ENCODE measurements at regions not wholly inside any gene's neighbourhood (a gene's known extent, or its start where the extent isn't known, plus 50 kb on each side); places are given as distances from the start of the nearest gene placed in this dataset.

DNA sequence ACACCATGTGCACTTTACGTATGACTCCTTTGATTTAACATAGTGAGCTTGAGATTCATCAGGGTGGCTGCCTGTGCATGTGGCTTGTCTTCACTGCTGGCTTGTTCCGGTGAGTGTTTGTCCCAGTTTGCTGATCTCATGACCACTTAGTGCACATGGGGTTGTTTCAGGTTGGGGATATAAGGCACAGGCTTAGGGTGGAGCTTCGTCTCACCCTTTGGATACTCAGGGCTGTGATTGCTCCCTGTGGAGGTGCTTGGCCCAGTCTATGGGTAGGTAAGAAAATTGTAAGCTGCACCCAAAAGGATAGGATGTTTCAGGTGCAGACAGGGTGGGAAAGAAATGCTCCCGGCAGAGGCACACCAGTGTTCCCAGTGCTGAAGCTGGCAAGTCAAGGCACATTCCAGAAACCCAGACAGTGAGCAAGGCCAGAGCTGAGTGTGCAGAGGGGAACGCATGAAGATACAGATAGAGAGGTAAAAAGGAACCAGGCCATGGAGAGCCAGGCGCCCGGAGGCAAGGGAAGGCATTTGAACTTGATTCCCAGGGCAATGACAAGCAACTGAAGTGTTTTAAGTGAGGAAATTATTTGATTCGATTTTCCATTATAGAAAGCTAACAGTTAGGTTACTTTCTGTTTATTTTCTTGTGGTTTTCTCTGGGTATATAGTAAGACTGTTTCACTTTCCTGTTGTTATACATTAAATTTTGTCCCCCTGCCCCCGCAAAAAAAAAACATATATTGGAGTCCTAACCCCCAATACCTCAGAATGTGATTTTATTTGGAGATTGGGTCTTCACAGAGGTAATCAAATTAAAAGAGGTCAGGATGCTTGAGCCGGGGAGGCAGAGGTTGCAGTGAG, 289.8 kb upstream of the KLF6 start:
- peak; percentile 58 for DNase-seq (ENCODE audit: low spot score)

DNA sequence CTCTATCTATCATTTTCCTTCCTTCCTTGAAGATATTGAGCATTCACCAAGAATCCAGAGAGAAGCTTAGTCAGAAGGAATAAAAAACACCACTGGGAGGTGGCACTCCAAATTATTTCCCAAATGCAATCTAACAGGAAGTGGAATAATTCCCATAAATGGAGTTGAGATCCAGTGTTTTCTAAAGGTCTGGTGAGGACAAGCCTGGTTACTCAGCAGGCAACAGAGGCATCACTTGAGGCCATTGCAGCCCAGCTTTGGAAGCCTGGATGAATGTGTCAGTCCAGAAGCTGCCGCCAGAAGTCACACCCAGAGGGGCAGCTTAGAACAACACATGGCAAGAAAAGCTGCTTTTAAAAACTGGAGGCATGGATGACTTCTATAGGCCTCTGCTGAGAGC, 288.9 kb upstream of the KLF6 start:
- no peak for DNase-seq (ENCODE audit: low spot score)

DNA sequence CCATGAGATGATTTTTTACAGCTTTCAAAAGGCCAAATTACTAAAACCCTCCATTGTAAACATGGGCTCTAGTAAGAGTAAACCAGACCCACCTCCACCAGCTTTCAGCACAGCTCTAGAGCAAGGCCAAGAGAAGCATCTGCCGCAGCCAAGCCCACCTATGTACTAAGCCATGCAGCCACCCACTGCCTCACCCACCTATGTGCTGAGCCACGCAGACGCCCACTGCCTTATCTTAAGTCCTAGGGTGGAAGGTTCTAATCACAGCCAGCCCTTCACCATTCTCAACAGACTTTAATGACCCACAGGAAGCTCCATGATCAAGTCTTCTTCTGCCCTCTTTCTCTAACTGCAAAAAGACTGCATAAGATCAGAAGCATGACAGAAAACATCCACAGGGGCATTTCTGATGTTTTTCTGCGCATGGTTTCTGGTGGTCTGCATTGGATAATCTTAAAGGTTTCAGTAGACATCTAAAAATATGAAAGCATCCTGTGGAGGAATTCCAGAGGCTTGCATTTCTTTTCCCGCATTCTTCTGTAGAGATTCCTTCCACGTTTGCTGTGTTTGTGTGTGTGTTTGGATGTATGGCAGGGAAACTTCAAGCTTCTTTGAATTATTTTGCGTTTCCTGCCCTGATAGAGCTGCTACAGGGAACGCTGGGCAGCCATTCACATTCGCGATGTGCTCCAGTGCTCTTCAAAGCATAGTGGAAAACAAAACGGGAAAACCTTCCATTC, 286.1 kb upstream of the KLF6 start:
- no peak for DNase-seq (ENCODE audit: low spot score)

DNA sequence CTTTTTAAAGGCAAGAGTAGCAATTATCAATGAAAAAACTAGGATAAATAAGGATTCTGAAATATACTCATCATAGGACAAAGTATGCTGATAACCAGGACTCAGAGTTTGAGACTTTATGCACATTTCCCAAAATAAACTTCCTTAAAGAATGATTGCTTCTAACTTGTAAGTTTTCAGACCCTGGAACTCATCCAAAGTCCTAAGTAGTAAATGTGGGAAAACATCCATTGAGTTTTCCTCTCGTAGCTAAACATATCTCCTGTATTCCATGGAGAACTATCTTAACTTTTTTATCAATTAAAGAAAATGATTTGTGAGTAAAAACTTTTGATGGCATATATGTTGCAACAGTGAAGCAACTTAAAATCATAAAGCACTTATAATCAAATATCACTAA, 285.2 kb upstream of the KLF6 start:
- no peak for DNase-seq (ENCODE audit: low spot score)

DNA sequence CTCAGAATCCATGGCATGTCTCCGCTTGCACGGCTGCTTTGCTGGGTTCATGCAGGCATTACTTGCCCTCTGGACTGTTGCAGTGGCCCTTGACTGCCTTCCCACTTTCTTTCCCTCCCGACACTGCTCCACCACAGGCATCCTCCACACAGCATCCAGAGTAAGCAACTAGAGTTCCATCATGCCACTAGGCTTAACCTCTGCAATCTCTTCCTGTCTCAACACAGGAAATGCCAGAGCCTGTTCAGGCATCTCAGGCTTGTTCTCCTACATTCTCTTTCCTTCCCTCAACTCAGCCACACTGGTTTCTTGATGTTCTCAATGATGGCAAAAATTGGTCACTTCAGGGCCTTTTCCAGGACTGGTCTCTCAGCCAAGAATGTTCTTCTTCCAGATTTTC, 284.5 kb upstream of the KLF6 start:
- DNase-seq (ENCODE audit: low spot score) = no peak

DNA sequence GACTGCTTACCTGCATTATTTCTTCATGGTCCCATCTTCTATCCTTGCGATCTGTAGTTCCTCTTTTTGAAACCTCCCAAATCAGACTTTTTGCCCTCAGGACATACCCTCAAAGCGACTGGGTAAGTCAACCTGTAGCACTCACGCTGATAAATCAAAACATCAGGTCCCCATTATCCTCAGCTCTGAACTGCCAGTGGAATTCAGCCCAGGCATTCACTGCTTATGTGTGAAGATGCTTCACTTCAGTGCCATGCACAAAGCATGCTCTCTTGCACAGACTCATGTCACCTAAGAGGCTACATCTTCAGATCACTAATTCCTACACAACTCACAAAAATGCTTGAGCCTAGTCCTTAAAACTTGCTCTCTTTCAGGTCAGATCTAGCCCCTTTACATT, 283.6 kb upstream of the KLF6 start:
- DNase-seq (ENCODE audit: low spot score) = no peak

DNA sequence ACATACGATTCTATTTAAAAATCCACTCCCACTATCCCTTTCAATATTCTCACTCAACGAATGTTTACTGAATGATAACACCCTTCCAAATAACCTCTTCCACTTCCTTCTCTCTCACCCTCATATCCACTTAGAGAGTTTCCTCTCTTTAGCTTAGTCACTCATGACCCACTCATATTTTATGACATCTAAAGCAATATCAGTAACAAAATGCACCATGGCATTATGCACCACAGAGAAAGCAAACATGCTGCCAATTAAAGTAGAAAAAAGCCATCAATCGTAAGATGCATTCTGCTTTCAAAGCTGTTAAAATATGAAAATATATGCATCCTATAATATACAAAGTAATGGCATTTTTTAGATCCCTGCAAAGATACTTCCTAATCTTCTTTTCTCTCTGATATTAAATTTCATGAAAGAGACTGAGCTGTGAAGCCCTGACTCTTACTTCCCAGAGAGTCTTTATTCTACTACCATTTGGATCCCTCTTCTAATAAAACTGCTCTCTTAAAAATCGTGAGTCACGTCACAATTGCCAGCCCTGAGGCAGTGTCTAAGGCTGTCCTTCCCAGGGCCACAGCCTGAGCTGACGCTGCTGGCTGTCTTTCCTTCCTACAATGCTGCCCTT, 283.0 kb upstream of the KLF6 start:
- DNase-seq (ENCODE audit: low spot score) = no peak

DNA sequence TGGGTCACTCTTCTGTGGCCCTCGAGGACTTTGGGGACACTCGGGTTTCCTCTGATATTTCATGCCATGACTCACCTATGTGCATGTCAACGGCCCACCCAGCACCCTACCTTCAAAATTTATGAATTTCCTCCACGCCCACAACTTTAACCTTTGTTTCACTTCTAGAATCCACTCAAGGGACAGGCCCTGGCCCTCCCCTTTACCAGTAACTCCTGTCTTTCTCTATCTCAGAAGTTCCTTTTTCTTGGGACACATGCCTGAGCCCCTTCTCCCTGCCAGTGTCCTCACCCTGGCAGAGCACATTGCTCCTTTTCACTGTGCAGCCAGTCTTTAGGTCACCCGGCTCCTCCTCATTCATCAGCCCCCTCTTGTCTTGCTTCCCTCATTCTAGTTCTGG, 282.5 kb upstream of the KLF6 start:
- DNase-seq (ENCODE audit: low spot score) = peak; percentile 34

DNA sequence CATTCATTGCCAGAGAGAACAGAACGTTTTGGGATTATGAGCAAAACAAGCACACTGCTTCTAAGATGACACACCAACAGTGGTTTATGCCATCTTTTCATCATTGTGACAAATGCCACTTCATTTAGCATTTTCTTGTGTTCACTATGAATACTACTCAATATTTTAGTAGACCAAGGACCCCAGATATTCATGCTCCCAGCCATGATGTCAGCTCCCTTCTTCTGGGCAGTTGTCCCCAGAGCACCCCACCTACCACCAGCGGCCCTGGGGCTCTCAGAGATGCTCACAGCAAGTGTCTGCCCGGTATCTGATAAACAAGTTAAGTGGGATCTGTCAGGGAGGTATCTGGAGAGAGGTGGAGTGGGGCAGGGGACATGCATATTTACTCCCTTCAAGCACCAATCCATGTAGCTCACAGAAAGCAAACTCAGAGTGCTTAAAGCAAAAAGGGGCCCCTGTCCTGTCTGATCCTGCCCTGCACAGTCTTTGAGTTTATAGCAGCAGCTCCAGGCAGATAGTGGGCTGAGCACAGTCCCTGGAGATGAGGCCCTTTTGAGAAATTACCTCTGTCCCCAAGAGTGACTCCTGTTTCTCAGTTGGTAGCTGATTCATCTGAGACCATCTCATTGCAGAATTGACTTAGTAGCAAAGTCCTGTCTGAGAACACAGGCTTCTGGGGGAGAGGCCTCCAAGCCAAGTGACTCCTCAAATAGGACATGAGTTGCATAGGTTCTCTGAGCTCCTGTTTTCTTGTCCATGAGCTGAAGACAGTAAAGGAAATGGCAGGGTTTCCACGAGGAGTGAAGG, 281.8 kb upstream of the KLF6 start:
- no peak for DNase-seq (ENCODE audit: low spot score)

DNA sequence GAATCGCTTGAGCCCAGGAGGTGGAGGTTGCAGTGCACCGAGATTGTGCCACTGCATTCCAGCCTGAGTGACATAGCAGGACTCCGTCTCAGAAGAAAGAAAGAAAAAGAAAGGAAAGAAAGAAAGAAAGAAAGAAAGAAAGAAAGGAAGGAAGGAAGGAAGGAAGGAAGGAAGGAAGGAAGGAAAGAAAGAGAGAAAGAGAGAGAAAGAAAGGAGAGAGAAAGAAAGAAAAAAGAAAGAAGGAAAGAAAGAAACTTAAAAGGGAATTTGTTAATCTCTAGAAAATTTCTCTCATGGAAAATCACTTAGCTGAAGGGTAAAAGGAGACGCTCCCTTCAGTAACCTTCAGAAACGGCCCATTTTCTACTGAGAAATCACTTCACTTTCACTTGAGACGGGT, 279.5 kb upstream of the KLF6 start:
- no peak for DNase-seq (ENCODE audit: low spot score)

DNA sequence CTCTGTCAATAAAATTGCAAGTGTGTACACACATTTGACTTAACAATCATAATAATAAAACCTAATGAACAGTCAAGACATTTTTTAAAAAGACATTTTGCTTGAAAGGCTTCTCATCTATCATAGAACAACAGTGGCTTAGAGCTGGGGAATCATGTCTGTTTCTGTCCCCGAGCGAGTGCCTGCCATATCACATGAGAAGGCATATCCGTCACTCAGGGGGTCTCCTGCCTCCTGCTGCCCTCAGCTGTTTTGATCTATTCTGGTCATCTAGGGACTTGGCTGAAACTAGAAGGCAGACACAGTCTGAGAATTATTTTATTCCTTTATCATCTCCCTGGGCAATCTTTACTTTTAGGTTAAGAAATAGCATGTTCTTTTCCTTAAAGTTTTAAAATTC, 278.7 kb upstream of the KLF6 start:
- no peak for DNase-seq (ENCODE audit: low spot score)

DNA sequence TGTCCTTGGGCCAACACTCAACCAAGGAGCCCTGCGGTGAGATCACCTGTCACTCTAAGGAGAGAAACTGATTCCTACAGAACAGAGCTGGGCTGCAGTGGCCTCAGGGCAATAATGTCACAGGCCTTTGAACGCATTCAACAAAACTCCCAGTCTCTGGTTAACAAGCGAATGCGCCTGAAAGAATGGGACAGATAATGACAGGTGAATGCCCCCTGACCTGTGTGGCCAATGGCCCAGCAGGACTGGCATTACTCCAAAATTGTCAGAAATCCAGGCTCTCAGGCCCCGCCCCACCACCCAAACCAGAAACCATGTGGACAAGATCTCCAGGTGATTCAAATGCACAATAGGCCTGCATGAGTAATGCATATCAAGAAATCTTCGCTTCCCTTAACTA, 277.7 kb upstream of the KLF6 start:
- no peak for DNase-seq (ENCODE audit: low spot score)

DNA sequence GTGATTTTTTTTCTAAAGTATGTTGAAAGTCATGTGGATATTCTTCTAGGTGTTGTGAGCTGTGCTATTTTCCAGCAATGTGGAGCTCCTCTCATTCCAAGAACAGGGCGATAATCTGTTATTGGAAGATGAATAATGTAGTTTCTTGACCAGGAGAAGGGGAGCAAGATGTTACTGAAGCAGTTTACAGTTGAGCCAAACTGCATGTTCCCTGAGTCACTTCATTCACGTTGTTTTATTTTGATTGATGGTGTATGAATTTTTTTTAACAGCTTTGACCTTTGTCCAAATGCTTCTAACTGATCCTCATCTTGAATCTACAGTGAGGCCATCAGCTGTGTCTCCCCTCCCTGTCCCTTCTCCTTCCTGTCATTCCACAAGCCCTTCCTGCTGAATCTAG, 277.1 kb upstream of the KLF6 start:
- no peak for DNase-seq (ENCODE audit: low spot score)

DNA sequence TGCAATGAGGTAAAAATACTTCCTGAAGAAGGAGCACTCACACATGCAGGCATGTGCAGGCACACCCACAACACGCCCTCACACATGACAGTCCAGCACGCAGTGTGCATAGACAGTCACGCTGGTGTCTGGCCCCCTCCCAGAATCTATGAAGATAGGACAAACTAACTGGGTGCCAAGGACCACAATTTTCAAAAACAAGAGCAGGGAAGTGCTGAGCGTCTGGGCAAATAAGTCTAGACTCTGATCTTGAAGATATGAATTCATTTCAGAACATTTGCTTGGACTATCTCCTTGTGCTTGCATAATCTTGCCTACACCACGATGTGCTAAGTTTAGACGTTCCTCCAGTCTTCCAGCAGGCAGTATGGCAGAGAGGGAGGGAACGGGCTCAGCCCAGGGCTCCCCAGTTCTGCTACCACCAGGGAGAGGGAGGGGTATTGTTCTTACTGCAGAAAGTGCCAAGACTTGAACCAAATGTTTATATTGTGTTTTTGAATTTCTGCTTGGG, 276.5 kb upstream of the KLF6 start:
- DNase-seq (ENCODE audit: low spot score) = no peak

DNA sequence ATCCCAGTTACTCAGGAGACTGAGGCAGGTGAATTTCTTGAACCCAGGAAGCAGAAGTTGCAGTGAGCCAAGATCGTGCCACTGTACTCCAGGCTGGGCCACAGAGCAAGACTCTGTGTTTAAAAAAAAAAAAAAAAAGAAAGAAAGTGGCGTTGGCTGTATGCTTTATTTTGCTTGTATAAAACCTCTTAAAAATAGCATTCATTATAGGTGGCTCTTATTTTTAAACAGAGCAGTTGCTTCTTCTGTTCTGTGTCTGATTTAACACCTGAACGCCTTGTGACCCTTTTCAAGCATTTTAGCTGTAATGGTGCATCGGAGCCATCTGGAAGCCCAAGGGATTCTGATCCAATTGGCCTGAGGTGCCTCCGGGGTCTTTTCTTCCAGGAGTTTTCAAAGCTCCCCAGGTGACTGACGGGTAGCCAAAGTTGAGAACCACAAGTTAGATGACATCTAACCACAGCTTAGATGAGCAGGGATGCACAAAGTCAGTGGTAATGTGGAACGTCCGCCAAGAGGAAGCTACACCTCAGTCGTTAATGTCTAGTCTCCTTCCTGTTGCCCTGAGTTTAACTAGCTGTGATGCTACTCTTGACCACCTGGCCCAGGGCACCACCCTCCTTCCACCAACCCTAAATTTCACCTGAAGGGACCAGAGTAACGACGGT, 274.6 kb upstream of the KLF6 start:
- DNase-seq (ENCODE audit: low spot score) = peak; percentile 56

DNA sequence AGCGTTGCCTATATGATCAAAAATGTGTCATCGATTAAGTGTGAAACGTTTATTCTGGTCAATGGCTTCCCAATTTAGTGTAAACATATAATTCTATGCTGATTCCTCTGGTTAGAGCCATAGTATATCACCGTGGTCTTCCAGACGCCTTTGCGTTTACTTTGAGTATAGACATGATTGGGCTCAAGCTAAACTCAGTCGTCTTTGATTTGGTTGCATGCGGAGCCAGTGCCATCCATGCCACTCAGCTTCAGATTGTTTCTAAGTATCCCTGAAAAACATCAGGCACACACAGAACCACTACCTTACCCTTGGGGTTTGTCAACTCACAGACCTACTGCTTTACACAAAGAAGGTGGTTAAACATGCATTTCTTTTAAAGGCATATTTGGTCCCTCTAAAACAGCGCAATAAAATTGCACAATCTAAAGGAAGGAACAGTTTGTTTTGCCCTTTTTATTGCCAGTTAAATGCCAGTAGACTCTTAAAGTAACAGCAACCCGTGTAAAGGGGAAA, 273.6 kb upstream of the KLF6 start:
- DNase-seq (ENCODE audit: low spot score) = no peak

DNA sequence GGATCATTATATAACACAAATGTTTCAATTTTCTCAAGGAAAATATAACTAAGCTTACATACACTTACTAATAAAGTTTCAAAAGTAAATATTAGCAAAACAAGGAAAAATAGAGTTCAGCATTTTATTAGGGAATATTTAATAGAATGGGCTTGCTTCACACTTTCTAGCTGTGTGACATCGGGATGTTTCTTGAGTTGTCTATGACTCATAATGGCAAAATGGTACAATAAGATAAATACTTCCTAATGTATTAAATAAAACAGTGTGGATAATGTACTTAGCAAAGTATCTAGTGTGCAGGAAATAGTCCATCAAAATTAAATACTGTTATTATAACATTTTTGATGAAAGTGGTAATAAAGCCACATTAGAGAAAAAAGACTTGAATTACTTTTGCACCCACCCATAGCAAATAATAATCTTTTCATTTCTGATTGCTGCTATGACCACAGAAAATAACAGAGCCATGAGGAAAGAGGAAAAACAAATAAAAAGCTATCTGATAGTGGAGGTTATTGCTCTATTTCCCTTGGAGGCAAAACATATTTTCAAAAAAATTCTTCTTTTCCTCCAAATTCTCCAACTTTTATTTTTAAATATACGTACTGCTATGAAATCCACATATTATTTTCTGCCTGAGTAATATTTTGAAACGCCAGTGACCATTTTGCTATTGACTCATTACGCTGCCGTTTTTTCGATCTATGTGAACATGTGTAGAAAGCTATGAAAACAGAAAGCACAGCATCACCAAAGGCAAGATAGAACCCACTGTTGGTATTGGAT, 272.9 kb upstream of the KLF6 start:
- DNase-seq (ENCODE audit: low spot score) = no peak

DNA sequence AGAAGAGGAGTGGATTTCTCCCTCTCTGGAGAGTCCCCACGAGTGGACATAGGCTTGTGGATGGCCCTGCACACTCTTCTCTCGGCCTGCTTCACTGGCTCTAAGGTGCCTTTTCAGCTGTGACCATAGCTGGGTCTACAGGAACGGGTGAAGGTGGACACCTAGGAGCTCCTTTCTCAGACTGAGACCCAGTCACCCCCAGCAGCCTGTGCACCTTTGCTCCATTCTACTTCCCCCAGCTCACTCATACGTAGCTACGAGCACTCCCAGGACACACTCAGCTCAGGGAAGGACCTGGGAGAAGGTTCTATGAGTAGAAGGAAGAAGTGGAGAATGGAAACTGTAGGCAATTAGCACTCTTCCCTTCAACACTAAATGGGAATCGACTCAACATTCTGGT, 272.0 kb upstream of the KLF6 start:
- DNase-seq (ENCODE audit: low spot score) = no peak

DNA sequence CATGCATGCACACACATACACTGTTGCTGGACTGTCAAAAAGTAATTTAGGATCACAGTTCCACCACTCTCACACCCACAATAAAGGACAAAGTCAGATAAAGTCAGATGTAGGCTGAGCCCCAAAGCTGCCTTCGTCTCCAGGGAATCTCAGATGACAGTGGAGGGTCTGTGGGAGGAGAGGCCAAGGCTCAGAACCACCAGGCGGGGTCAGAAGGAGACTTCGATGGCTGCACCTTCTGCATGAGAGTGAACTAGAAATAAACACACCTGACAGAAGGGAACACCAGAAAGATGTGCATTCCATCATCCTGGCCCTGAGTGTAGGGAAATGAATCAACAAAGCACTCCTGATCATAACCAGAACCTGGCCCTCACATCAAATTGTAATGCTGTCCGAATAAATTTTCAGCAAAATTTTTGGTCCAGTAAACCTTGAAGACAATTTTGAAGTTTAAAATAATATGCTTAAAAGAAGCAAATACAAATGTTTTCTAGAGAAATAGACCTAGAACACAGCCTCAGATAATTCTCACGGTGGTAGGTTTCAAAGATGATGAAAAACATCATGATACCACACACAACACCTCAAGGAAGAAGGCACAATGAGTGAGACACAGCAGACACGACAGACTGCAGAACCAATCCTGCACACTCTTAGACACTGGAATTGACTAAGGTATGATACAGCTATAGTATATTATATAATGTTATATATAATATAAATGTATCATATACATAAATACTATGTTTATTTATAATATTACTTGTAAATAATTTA, 269.8 kb upstream of the KLF6 start:
- DNase-seq (ENCODE audit: low spot score) = no peak

DNA sequence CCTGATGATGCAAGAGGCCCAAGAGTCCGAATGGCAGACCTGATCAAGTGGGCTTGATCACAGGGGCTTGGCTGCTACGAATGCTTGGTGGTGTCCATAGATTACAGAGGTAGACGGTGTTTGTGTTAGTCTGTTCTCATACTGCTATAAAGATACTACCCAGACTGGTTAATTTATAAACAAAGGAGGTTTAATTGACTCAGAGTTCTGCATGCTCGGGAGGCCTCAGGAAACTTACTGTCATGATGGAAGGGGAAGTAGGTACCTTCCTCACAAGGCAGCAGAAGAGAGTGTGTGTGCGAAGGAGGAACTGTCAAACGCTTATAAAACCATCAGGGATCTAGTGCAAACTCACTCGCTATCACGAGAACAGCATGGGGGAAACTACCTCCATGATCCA, 268.9 kb upstream of the KLF6 start:
- DNase-seq (ENCODE audit: low spot score) = no peak
